ENCODE measurements at regions not wholly inside any gene's neighbourhood (a gene's known extent, or its start where the extent isn't known, plus 50 kb on each side); places are given as distances from the start of the nearest gene placed in this dataset.

DNA sequence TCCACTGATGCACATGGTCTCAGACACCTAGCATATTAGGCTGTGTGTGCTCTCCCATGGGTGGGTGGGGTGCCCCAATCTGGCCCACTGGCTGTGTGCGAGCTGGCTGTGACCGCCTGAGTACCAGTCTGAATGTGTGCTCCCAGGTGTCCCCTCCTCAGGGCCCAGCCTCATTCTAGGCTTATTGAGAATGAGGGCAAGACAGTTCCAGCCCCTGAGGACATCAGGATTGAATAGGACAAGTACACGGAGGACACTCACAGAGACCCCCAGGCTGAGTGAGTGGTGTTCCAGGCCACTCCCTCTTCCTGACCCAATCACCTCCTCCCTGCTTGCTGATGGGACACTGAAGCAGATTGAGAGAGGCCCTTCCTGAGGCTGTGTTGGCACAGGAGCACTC, 116.1 kb upstream of the RAB6C start:
- in situ Hi-C loops (cut with MboI) (no loop called here), intact Hi-C loops (cut with micrococcal nuclease) (no loop called here)
- Histone ChIP-seq H3K4me2 (ENCODE audit: insufficient read depth, low read length) (no peak overlapping the region), H3K9me1 (ENCODE audit: control insufficient read depth, insufficient read depth, low read length) (no peaks in the 10 kb centered on the region), H4K20me1 (replicated peaks; ENCODE audit: control insufficient read depth, insufficient read depth, low read length) (0 out of 2 replicates have a peak, but pooled peaks cover 2% of the 10 kb centered on the region), H3K27me3 (ENCODE audit: control insufficient read depth in 2 of 2, insufficient read depth in 2 of 2, low read length in 2 of 2) (peaks cover 3 to 22% of the 10 kb centered on the region in 2 experiments; a peak in 3 of 5 replicates), H3K9me3 (replicated peaks; ENCODE audit: control insufficient read depth, insufficient read depth, low read depth, low read length) (no peaks in the 10 kb centered on the region), H3K27ac (ENCODE audit: extremely low read depth, low read depth, low read length) (no peak overlapping the region), H3K36me3 (ENCODE audit: control insufficient read depth, insufficient read depth, low read length) (no peaks in the 10 kb centered on the region), H3K79me2 (ENCODE audit: control insufficient read depth, insufficient read depth, low read length) (no peaks in the 10 kb centered on the region), H3K9ac (ENCODE audit: insufficient read depth in 1 of 2, low read depth in 2 of 2, low read length in 2 of 2) (no peak overlapping the region), H3K4me1 (replicated peaks in 1 of 2; ENCODE audit: control insufficient read depth in 2 of 2, insufficient read depth in 2 of 2, low read length in 2 of 2) (no peaks in the 10 kb centered on the region), H3K4me3 (no peak overlapping the region), H2AFZ (ENCODE audit: low read depth, low read length) (no peak overlapping the region)
- DNase-seq (ENCODE audit: extremely low read depth in 1 of 4, low spot score in 3 of 4) (no peak), FAIRE-seq (no peak), ATAC-seq (no peak)
- POLR2A ChIA-PET: no interaction called here
- BruUV-seq (replicated peaks): no TSS peak
- CTCF ChIA-PET (ENCODE audit: low intra/inter-chr PET ratio): no interaction called here
- 0% methylated on average over 3 of the region's 3 CpGs for WGBS (ENCODE audit: insufficient coverage, low coverage, missing lambda C conversion rate)
- TF ChIP-seq ZSCAN32 (CRISPR knock-in tag; IDR thresholded peaks at IDR 0.05): no peak
- TF ChIP-seq, protein P1, sequence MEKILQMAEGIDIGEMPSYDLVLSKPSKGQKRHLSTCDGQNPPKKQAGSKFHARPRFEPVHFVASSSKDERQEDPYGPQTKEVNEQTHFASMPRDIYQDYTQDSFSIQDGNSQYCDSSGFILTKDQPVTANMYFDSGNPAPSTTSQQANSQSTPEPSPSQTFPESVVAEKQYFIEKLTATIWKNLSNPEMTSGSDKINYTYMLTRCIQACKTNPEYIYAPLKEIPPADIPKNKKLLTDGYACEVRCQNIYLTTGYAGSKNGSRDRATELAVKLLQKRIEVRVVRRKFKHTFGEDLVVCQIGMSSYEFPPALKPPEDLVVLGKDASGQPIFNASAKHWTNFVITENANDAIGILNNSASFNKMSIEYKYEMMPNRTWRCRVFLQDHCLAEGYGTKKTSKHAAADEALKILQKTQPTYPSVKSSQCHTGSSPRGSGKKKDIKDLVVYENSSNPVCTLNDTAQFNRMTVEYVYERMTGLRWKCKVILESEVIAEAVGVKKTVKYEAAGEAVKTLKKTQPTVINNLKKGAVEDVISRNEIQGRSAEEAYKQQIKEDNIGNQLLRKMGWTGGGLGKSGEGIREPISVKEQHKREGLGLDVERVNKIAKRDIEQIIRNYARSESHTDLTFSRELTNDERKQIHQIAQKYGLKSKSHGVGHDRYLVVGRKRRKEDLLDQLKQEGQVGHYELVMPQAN (IDR thresholded peaks at IDR 0.05; ENCODE audit: borderline replicate concordance): no peak

DNA sequence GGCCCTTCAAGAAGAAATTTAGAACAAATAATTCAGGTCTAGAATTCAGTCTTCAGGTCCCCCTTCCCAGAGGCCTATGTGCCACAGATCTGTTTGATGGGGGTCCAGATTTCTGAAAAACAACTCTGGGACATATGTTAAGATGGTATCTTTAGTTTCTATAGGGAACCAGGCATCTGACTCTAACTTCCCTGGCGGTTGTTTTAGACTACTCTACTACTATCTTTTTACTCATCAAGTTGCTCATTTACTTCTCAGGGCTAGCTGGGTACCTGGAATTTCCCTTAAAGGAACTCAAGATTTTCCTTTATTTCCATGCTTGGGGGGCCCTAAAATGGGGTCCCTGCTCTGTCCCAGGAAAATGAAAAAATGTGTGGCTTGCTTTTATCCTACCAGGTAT, 114.7 kb upstream of the RAB6C start:
- H3K4me1 ChIP-seq (replicated peaks in 1 of 2; ENCODE audit: control insufficient read depth in 2 of 2, insufficient read depth in 2 of 2, low read length in 2 of 2): no peaks in the 10 kb centered on the region
- H2AFZ ChIP-seq (ENCODE audit: low read depth, low read length): no peak overlapping the region
- in situ Hi-C loops (cut with MboI): no loop called here
- no peak for ATAC-seq
- no TSS peak for BruUV-seq (replicated peaks)
- intact Hi-C loops (cut with micrococcal nuclease): no loop called here
- WGBS (ENCODE audit: insufficient coverage, low coverage, missing lambda C conversion rate): 0% methylated on average over 1 of the region's 1 CpG
- H3K9me1 ChIP-seq (ENCODE audit: control insufficient read depth, insufficient read depth, low read length): no peaks in the 10 kb centered on the region
- H3K4me2 ChIP-seq (ENCODE audit: insufficient read depth, low read length): no peak overlapping the region
- no peaks in the 10 kb centered on the region for H3K79me2 ChIP-seq (ENCODE audit: control insufficient read depth, insufficient read depth, low read length)
- FAIRE-seq: no peak
- no peak overlapping the region for H3K9ac ChIP-seq (ENCODE audit: insufficient read depth in 1 of 2, low read depth in 2 of 2, low read length in 2 of 2)
- CTCF ChIA-PET (ENCODE audit: low intra/inter-chr PET ratio): no interaction called here
- H3K9me3 ChIP-seq (replicated peaks; ENCODE audit: control insufficient read depth, insufficient read depth, low read depth, low read length): no peaks in the 10 kb centered on the region
- H3K27me3 ChIP-seq (ENCODE audit: control insufficient read depth in 2 of 2, insufficient read depth in 2 of 2, low read length in 2 of 2): peaks cover 3 to 22% of the 10 kb centered on the region in 2 experiments; a peak in 3 of 5 replicates
- no peaks in the 10 kb centered on the region for H3K36me3 ChIP-seq (ENCODE audit: control insufficient read depth, insufficient read depth, low read length)
- 0 out of 2 replicates have a peak, but pooled peaks cover 2% of the 10 kb centered on the region for H4K20me1 ChIP-seq (replicated peaks; ENCODE audit: control insufficient read depth, insufficient read depth, low read length)
- no peak overlapping the region for H3K27ac ChIP-seq (ENCODE audit: extremely low read depth, low read depth, low read length)
- H3K4me3 ChIP-seq: no peak overlapping the region
- POLR2A ChIA-PET: interaction anchor here (0.8 kb wide), 1 partner anchor 1175 kb away, joined by 3 read pairs; no protein-coding TSS in a partner anchor
- DNase-seq (ENCODE audit: extremely low read depth in 1 of 4, low spot score in 3 of 4): no peak
- TF ChIP-seq, protein P2, sequence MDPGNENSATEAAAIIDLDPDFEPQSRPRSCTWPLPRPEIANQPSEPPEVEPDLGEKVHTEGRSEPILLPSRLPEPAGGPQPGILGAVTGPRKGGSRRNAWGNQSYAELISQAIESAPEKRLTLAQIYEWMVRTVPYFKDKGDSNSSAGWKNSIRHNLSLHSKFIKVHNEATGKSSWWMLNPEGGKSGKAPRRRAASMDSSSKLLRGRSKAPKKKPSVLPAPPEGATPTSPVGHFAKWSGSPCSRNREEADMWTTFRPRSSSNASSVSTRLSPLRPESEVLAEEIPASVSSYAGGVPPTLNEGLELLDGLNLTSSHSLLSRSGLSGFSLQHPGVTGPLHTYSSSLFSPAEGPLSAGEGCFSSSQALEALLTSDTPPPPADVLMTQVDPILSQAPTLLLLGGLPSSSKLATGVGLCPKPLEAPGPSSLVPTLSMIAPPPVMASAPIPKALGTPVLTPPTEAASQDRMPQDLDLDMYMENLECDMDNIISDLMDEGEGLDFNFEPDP (CRISPR knock-in tag; IDR thresholded peaks at IDR 0.05): no peak
- TF ChIP-seq ZC3H8 (IDR thresholded peaks at IDR 0.05) (no peak), POLR3G (IDR thresholded peaks at IDR 0.05; ENCODE audit: extremely low read depth, insufficient read length, insufficient replicate concordance) (no peak), NR2C2 (CRISPR knock-in tag; IDR thresholded peaks at IDR 0.05) (no peak), NR2C2 (tag; IDR thresholded peaks at IDR 0.05) (no peak), CBFA2T2 (conservative IDR thresholded peaks at IDR 0.05) (no peak), ZNF668 (CRISPR knock-in tag; IDR thresholded peaks at IDR 0.05) (no peak), DPF2 (IDR thresholded peaks at IDR 0.05) (no peak), NFYB (IDR thresholded peaks at IDR 0.05; ENCODE audit: extremely low read depth, insufficient read length) (no peak), ZNF197 (CRISPR knock-in tag; IDR thresholded peaks at IDR 0.05; ENCODE audit: low read depth) (no peak), YBX1 (IDR thresholded peaks at IDR 0.05) (no peak), COPS2 (conservative IDR thresholded peaks at IDR 0.05) (no peak), RAD21 (CRISPR knock-in tag; conservative IDR thresholded peaks at IDR 0.05 in 1 of 2, IDR thresholded peaks at IDR 0.05 in 1 of 2) (no peak), ZNF445 (CRISPR knock-in tag; IDR thresholded peaks at IDR 0.05; ENCODE audit: low read depth) (no peak)
